Stimulated activated CD8-positive, alpha-beta memory T cell treated with anti-CD3 and anti-CD28 coated beads, Interleukin-4, amount 100 ng/mL, for 48 hours (primary cell): ENCODE measurements at regions not wholly inside any gene's neighbourhood (a gene's known extent, or its start where the extent isn't known, plus 50 kb on each side); places are given as distances from the start of the nearest gene placed in this dataset.

ENCODE experiments used
- DNase-seq: peaks from one replicate; pipeline ENCODE4 v3.0.0-alpha.2; 2020

- DNase-seq: no peak
Measured at GRCh38 chr6:129967427-129967826, 51.0 kb upstream of the L3MBTL3 start.

GRCh38 chr6:129966125-129966524 lies 52.3 kb upstream of the L3MBTL3 start:
- DNase-seq: no peak

GRCh38 chr6:129965096-129965495 lies 53.3 kb upstream of the L3MBTL3 start:
- DNase-seq: no peak

GRCh38 chr6:129959358-129959930 lies 58.9 kb upstream of the L3MBTL3 start:
- DNase-seq: no peak

GRCh38 chr6:129957941-129958898 lies 60.2 kb upstream of the L3MBTL3 start:
- no peak for DNase-seq

GRCh38 chr6:129955584-129955983 lies 62.8 kb upstream of the L3MBTL3 start:
- no peak for DNase-seq

- DNase-seq: no peak
Measured at GRCh38 chr6:129954749-129955431, 63.5 kb upstream of the L3MBTL3 start.

GRCh38 chr6:129947797-129948196 lies 70.6 kb upstream of the L3MBTL3 start:
- DNase-seq: no peak

- DNase-seq: no peak
Measured at GRCh38 chr6:129946439-129947140, 71.8 kb upstream of the L3MBTL3 start.

GRCh38 chr6:129943637-129944271 lies 74.6 kb upstream of the L3MBTL3 start:
- DNase-seq: no peak

GRCh38 chr6:129940454-129941195 lies 77.8 kb upstream of the L3MBTL3 start:
- DNase-seq: no peak

- no peak for DNase-seq
Measured at GRCh38 chr6:129938249-129939020, 77.3 kb upstream of the TMEM244 start.

- DNase-seq: peak; percentile 59
Measured at GRCh38 chr6:129936329-129937165, 75.4 kb upstream of the TMEM244 start.

GRCh38 chr6:129932321-129932720 lies 71.2 kb upstream of the TMEM244 start:
- no peak for DNase-seq

- no peak for DNase-seq
Measured at GRCh38 chr6:129929433-129929832, 68.3 kb upstream of the TMEM244 start.

- no peak for DNase-seq
Measured at GRCh38 chr6:129923530-129924250, 62.6 kb upstream of the TMEM244 start.

GRCh38 chr6:129921169-129921817 lies 60.2 kb upstream of the TMEM244 start:
- no peak for DNase-seq

- DNase-seq: no peak
Measured at GRCh38 chr6:129920103-129920798, 59.1 kb upstream of the TMEM244 start.
